SK-N-MC (cell line): ENCODE measurements at regions not wholly inside any gene's neighbourhood (a gene's known extent, or its start where the extent isn't known, plus 50 kb on each side); places are given as distances from the start of the nearest gene placed in this dataset.

Source experiments
- EZH2 ChIP-seq: fragments of 200-600 bp; sonication (generic); IDR thresholded peaks from one replicate; pipeline ENCODE4 v1.6.1; 2017; ENCODE audit warnings: antibody characterized with exemption
- POLR2AphosphoS5 ChIP-seq: IDR thresholded peaks from 2 replicates; pipeline ENCODE4 v1.6.1; 2012; ENCODE audit warnings: mild to moderate bottlenecking, low read depth, low read length, borderline replicate concordance

DNA sequence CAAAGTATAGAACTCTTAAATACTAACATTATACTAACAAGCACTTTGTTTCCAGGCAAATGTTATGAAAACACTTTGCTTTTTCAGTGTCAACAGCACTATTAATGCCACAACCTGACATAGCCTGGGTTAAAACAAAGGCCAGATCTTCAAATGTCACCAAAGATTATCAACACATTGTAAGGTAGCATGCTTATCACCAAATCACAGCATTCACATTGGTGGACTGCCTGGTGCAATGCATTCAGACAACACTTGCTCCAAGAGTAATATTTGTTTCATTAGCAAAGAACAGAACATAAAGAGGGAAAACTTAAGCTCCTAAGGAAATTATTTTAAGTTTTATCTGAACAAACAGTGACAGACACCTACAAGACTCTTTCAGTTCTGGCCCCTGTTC lies 1361.2 kb downstream of the CDH8 start:
- TF ChIP-seq POLR2AphosphoS5 (no peak), EZH2 (no peak)
